H1 (cell line): ENCODE measurements at regions not wholly inside any gene's neighbourhood (a gene's known extent, or its start where the extent isn't known, plus 50 kb on each side); places are given as distances from the start of the nearest gene placed in this dataset.

Source experiments
- CTCF ChIA-PET: fragments of 300-600 bp; sonication (Branson Sonifier 250); formaldehyde crosslinking; loops from one replicate; lab custom pipeline; 2021; ENCODE audit not compliant: partially characterized antibody; lab: Charles Lee
- POLR2A ChIA-PET: fragments of 300-600 bp; sonication (Branson Sonifier 250); formaldehyde crosslinking; loops from one replicate; lab custom pipeline; 2021; ENCODE audit warnings: inconsistent platforms; ENCODE audit not compliant: partially characterized antibody; lab: Charles Lee
- DNase-seq, 2 experiments: peaks; one replicate each; pipeline versions ENCODE4 v3.0.0 to v3.0.0-alpha.2; 2010 to 2022; ENCODE audit warnings: low spot score in 2 of 2, low read depth in 1 of 2, mixed read lengths in 1 of 2
- FAIRE-seq: peaks from 2 replicates; lab custom pipeline; 2011; peaks lifted over from hg19 to GRCh38; lab: Jason Lieb, UNC
- H2AFZ ChIP-seq: 2 replicates; pipeline ENCODE4 v1.8.1; 2012; ENCODE audit warnings: low read length, inconsistent platforms
- H2AK5ac ChIP-seq: 2 replicates; pipeline ENCODE4 v1.6.1; 2013; ENCODE audit warnings: low read depth, low read length
- H2BK120ac ChIP-seq: replicated peaks from 2 replicates; pipeline ENCODE3; 2013; ENCODE audit warnings: low read depth, low read length, inconsistent platforms
- H2BK12ac ChIP-seq: 2 replicates; pipeline ENCODE4 v1.6.1; 2013; ENCODE audit warnings: low read depth, low read length
- H2BK15ac ChIP-seq: 2 replicates; pipeline ENCODE4 v1.6.1; 2013; ENCODE audit warnings: low read length
- H2BK20ac ChIP-seq: 2 replicates; pipeline ENCODE4 v1.6.1; 2013; ENCODE audit warnings: low read length
- H2BK5ac ChIP-seq: 2 replicates; pipeline ENCODE4 v1.6.1; 2013; ENCODE audit warnings: low read depth, low read length
- H3K14ac ChIP-seq: 2 replicates; pipeline ENCODE4 v1.6.1; 2013; ENCODE audit warnings: inconsistent platforms; ENCODE audit not compliant: insufficient read length
- H3K18ac ChIP-seq: 2 replicates; pipeline ENCODE4 v1.6.1; 2013; ENCODE audit warnings: low read length; ENCODE audit errors: extremely low read depth
- H3K23ac ChIP-seq: 2 replicates; pipeline ENCODE4 v1.6.1; 2013; ENCODE audit warnings: inconsistent platforms; ENCODE audit not compliant: insufficient read length
- H3K23me2 ChIP-seq: 2 replicates; pipeline ENCODE4 v1.6.1; 2013; ENCODE audit warnings: low read depth, low read length
- H3K27ac ChIP-seq: 2 replicates; pipeline ENCODE4 v1.6.1; 2011; ENCODE audit warnings: low read depth, low read length, inconsistent platforms
- H3K27me3 ChIP-seq, 4 experiments: replicated peaks in 1 of 4; 1 replicate in 1 of 4; 2 replicates in 3 of 4; pipeline versions ENCODE4 v1.6.1 to v1.8.1; 2011 to 2013; ENCODE audit warnings: low read length in 3 of 4, mild to moderate bottlenecking in 3 of 4, inconsistent platforms in 2 of 4, mixed read lengths in 2 of 4, moderate library complexity in 1 of 4; ENCODE audit not compliant: control insufficient read depth in 3 of 4, insufficient read depth in 3 of 4; ENCODE audit errors: extremely low read depth in 1 of 4
- H3K36me3 ChIP-seq, 4 experiments: 2 replicates each; pipeline versions ENCODE4 v1.6.1 to v1.8.1; 2011 to 2013; ENCODE audit warnings: mild to moderate bottlenecking in 4 of 4, low read length in 3 of 4, moderate library complexity in 2 of 4, control low read depth in 1 of 4, inconsistent platforms in 1 of 4; ENCODE audit not compliant: insufficient read depth in 4 of 4, control insufficient read depth in 2 of 4
- H3K4ac ChIP-seq: replicated peaks from 2 replicates; pipeline ENCODE3; 2013; ENCODE audit warnings: low read length, low read depth, mixed read lengths, inconsistent platforms; ENCODE audit not compliant: insufficient read length
- H3K4me1 ChIP-seq, 4 experiments: replicated peaks in 1 of 4; 1 replicate in 1 of 4; 2 replicates in 3 of 4; pipeline versions ENCODE4 v1.6.1 to v1.8.1; 2011 to 2013; ENCODE audit warnings: low read length in 3 of 4, inconsistent platforms in 2 of 4, mixed read lengths in 1 of 4; ENCODE audit not compliant: insufficient read depth in 4 of 4, control insufficient read depth in 3 of 4
- H3K4me2 ChIP-seq, 2 experiments: 2 replicates each; pipeline versions ENCODE4 v1.6.1 to v1.8.1; 2011 to 2013; ENCODE audit warnings: low read depth in 2 of 2, low read length in 2 of 2, control low read depth in 1 of 2, inconsistent platforms in 1 of 2, mild to moderate bottlenecking in 1 of 2; ENCODE audit not compliant: insufficient read depth in 1 of 2
- H3K4me3 ChIP-seq, 4 experiments: fragments of 200-600, 300-600 bp in 1 of 4; sonication (generic), shearing (Covaris generic), sonication (Bioruptor Twin) in 1 of 4; 2 replicates each; pipeline versions ENCODE4 v1.5.1 to v1.8.1; 2011 to 2016; ENCODE audit warnings: low read length in 4 of 4, low read depth in 3 of 4, control low read depth in 2 of 4, inconsistent platforms in 2 of 4, mild to moderate bottlenecking in 2 of 4, mixed read lengths in 1 of 4, moderate library complexity in 1 of 4; ENCODE audit not compliant: insufficient read depth in 2 of 4; ENCODE audit errors: extremely low read depth in 1 of 4
- H3K56ac ChIP-seq: replicated peaks from 2 replicates; pipeline ENCODE3; 2013; ENCODE audit warnings: low read depth, mild to moderate bottlenecking, mixed read lengths, low read length, inconsistent platforms; ENCODE audit not compliant: insufficient read length
- H3K79me1 ChIP-seq: 2 replicates; pipeline ENCODE4 v1.6.1; 2013; ENCODE audit warnings: low read depth, low read length, control low read depth
- H3K79me2 ChIP-seq, 2 experiments: 2 replicates each; pipeline versions ENCODE4 v1.6.1 to v1.8.1; 2012 to 2013; ENCODE audit warnings: low read length in 2 of 2, mild to moderate bottlenecking in 2 of 2, inconsistent platforms in 1 of 2; ENCODE audit not compliant: insufficient read depth in 2 of 2, control insufficient read depth in 1 of 2
- H3K9ac ChIP-seq, 4 experiments: replicated peaks in 1 of 4; 1 replicate in 1 of 4; 2 replicates in 3 of 4; pipeline versions ENCODE4 v1.6.1 to v1.8.1; 2011 to 2013; ENCODE audit warnings: low read depth in 3 of 4, low read length in 3 of 4, control low read depth in 2 of 4, mild to moderate bottlenecking in 2 of 4, moderate library complexity in 2 of 4, inconsistent platforms in 1 of 4; ENCODE audit errors: extremely low read depth in 1 of 4
- H3K9me3 ChIP-seq, 2 experiments: 2 replicates each; pipeline versions ENCODE4 v1.6.1 to v1.8.1; 2012 to 2013; ENCODE audit warnings: mild to moderate bottlenecking in 2 of 2, moderate library complexity in 2 of 2, control low read depth in 1 of 2, inconsistent platforms in 1 of 2, low read depth in 1 of 2, low read length in 1 of 2, mixed read lengths in 1 of 2; ENCODE audit not compliant: insufficient read depth in 2 of 2
- H4K20me1 ChIP-seq, 2 experiments: replicated peaks in 1 of 2; 2 replicates each; pipeline versions ENCODE3 to v1.8.1; 2011 to 2013; ENCODE audit warnings: inconsistent platforms in 2 of 2, low read length in 2 of 2, mild to moderate bottlenecking in 1 of 2; ENCODE audit not compliant: insufficient read depth in 2 of 2, control insufficient read depth in 1 of 2
- H4K5ac ChIP-seq: 2 replicates; pipeline ENCODE4 v1.6.1; 2013; ENCODE audit warnings: low read length, low read depth, mixed read lengths, inconsistent platforms; ENCODE audit not compliant: insufficient read length
- H4K8ac ChIP-seq: 2 replicates; pipeline ENCODE4 v1.8.0; 2013; ENCODE audit warnings: mild to moderate bottlenecking, moderate library complexity, low read length, inconsistent platforms; ENCODE audit not compliant: insufficient read depth; ENCODE audit errors: extremely low read depth
- H4K91ac ChIP-seq: replicated peaks from 2 replicates; pipeline ENCODE3; 2013; ENCODE audit warnings: low read length, mixed read lengths, inconsistent platforms; ENCODE audit not compliant: insufficient read length
- MAFK ChIP-seq: IDR thresholded peaks from 2 replicates; pipeline ENCODE4 v1.6.1; 2012; ENCODE audit warnings: low read depth, mild to moderate bottlenecking, improper control_type of control experiment, low read length
- NRF1 ChIP-seq: IDR thresholded peaks from 2 replicates; pipeline ENCODE4 v1.6.1; 2011; ENCODE audit warnings: mild to moderate bottlenecking, low read depth, low read length, improper control_type of control experiment
- SP2 ChIP-seq: IDR thresholded peaks from 2 replicates; pipeline ENCODE4 v1.6.1; 2012; ENCODE audit warnings: mild to moderate bottlenecking, low read length, inconsistent platforms
- WGBS, 2 experiments: shearing (Covaris generic) in 1 of 2; methylation state at CpG; one replicate each; pipeline versions ENCODE4 v1.1.6 to v1.1.7; 2013 to 2015; ENCODE audit warnings: low lambda C conversion rate in 2 of 2, mixed read lengths in 2 of 2, inconsistent platforms in 1 of 2, low coverage in 1 of 2, missing lambda C conversion rate in 1 of 2; ENCODE audit not compliant: insufficient replicate concordance in 2 of 2, insufficient coverage in 1 of 2, insufficient read length in 1 of 2; ENCODE audit errors: extremely low coverage in 1 of 2, missing lambda C conversion rate in 1 of 2; 5-methylcytosine and 5-hydroxymethylcytosine counted together

GRCh38 chr6:113734982-113735381 is 122.2 kb upstream of the MARCKS start:
- no peak overlapping the region for H2BK20ac ChIP-seq
- TF ChIP-seq NRF1 (no peak), MAFK (0 out of 2 replicates have a peak, but pooled peaks have one; percentile 7), SP2 (no peak)
- TF ChIP-seq, all 59 proteins: peak for 1

More at GRCh38 chr6:113734982-113735381, 122.2 kb upstream of the MARCKS start:
- no peak overlapping the region for H3K56ac ChIP-seq
- peaks cover 0 to 1% (median 0%) of the 10 kb centered on the region in 4 experiments; a peak in 1 of 7 replicates for H3K27me3 ChIP-seq
- POLR2A ChIA-PET: no interaction called here
- 82% methylated on average over 3 of the region's 3 CpGs; no CpG with 5 or more reads in 1 of the 2 experiments for WGBS, 2 experiments
- H2BK15ac ChIP-seq: no peak overlapping the region
- H3K79me2 ChIP-seq: no peaks in the 10 kb centered on the region
- H4K8ac ChIP-seq: no peak overlapping the region
- CTCF ChIA-PET: interaction anchor here (1.1 to 1.3 kb wide), 2 partner anchors 45 to 124 kb away, joined by 4 read pairs; no protein-coding TSS in a partner anchor
- H3K4me3 ChIP-seq: no peak overlapping the region
- no peak overlapping the region for H4K5ac ChIP-seq
- H4K91ac ChIP-seq: no peak overlapping the region
- peak in 1 of 2 experiments; percentile 14 for DNase-seq
- no peaks in the 10 kb centered on the region for H3K79me1 ChIP-seq
- no peak overlapping the region for H3K9ac ChIP-seq
- H2BK12ac ChIP-seq: peak overlapping the region; percentile 52; the same call in 1 of the 2 replicates
- 0 out of 7 replicates have a peak, but pooled peaks cover 0 to 2% (median 0%) of the 10 kb centered on the region in 4 experiments for H3K4me1 ChIP-seq
- H4K20me1 ChIP-seq: no peaks in the 10 kb centered on the region
- no peak overlapping the region for H3K4me2 ChIP-seq
- no peak overlapping the region for H2BK5ac ChIP-seq
- no peak overlapping the region for H3K23ac ChIP-seq
- H3K14ac ChIP-seq: no peak overlapping the region
- no peak overlapping the region for H2BK120ac ChIP-seq
- no peak overlapping the region for H3K18ac ChIP-seq
- H2AK5ac ChIP-seq: no peak overlapping the region
- no peaks in the 10 kb centered on the region for H3K23me2 ChIP-seq
- no peak for FAIRE-seq
- H3K4ac ChIP-seq: no peak overlapping the region
- no peak overlapping the region for H2AFZ ChIP-seq
- H3K9me3 ChIP-seq: no peaks in the 10 kb centered on the region
- no peaks in the 10 kb centered on the region for H3K36me3 ChIP-seq
- no peak overlapping the region for H3K27ac ChIP-seq
